RWPE1 (cell line): ENCODE measurements at regions not wholly inside any gene's neighbourhood (a gene's known extent, or its start where the extent isn't known, plus 50 kb on each side); places are given as distances from the start of the nearest gene placed in this dataset.

ENCODE experiments used
- CTCF ChIA-PET: fragments of 350-600 bp; sonication (Branson Sonifier 250); formaldehyde crosslinking; extraction: SDS; loops from one replicate; lab custom pipeline; 2021; lab: Yijun Ruan, JAX
- POLR2A ChIA-PET: fragments of 400-600 bp; formaldehyde crosslinking; extraction: SDS; loops from one replicate; lab custom pipeline; 2020; ENCODE audit warnings: antibody characterized with exemption; ENCODE audit not compliant: low non-redundant PET; lab: Yijun Ruan, JAX
- DNase-seq: peaks from one replicate; pipeline ENCODE4 v3.0.0; 2012; ENCODE audit warnings: low spot score
- H3K27ac ChIP-seq: fragments of 450-650 bp; 2 replicates; pipeline ENCODE4 v1.5.1; 2017
- TF ChIP-seq, protein P1 (sequence below): fragments of 450-650 bp; conservative IDR thresholded peaks from 2 replicates; pipeline ENCODE4 v1.5.1; 2017; ENCODE audit warnings: low read depth, mild to moderate bottlenecking

DNA sequence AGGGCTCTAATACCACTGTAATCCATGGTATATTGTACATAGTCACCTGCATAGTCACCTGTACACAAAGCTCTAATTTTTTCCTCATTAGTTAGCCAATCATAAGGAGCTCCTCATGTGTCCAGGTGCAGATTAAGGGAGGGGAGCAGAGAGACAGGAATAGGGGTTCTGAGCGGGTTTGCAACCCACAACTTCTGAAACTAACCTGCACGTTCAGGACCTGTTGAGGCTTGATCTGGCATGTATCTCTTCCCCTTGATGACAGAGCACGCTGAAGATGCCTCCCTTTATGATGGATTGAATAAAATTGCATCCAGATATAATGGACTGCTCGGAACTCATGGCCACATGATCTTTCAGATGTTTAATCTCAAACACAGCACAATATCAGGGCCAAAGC is 144.0 kb upstream of the PRNP start:
- H3K27ac ChIP-seq, result no peak overlapping the region
- DNase-seq, result no peak
- POLR2A ChIA-PET, result no interaction called here
- CTCF ChIA-PET, result interaction anchor here (1.3 kb wide), 1 partner anchor 10 kb away, joined by 4 read pairs; no protein-coding TSS in a partner anchor
- TF ChIP-seq, protein P1, sequence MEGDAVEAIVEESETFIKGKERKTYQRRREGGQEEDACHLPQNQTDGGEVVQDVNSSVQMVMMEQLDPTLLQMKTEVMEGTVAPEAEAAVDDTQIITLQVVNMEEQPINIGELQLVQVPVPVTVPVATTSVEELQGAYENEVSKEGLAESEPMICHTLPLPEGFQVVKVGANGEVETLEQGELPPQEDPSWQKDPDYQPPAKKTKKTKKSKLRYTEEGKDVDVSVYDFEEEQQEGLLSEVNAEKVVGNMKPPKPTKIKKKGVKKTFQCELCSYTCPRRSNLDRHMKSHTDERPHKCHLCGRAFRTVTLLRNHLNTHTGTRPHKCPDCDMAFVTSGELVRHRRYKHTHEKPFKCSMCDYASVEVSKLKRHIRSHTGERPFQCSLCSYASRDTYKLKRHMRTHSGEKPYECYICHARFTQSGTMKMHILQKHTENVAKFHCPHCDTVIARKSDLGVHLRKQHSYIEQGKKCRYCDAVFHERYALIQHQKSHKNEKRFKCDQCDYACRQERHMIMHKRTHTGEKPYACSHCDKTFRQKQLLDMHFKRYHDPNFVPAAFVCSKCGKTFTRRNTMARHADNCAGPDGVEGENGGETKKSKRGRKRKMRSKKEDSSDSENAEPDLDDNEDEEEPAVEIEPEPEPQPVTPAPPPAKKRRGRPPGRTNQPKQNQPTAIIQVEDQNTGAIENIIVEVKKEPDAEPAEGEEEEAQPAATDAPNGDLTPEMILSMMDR, result no peak

DNA sequence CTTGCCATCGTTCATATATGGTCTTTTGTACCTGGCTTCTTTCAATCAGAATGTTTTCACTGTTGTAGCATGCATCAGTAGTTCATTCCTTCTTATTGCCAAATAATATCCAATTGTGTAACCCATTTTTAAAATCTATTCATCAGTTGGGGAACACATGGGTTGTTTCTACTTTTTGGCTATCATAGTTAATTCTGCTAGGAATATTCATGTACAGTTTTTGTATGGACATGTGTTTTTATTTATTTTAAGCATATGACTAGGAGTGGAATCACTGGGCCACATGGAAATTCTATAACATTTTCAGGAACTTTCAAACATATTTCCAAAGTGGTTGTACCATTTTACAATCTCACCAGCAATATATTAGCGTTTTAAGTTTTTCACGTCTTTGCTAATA is 151.9 kb upstream of the PRNP start:
- POLR2A ChIA-PET, result no interaction called here
- DNase-seq, result no peak

DNA sequence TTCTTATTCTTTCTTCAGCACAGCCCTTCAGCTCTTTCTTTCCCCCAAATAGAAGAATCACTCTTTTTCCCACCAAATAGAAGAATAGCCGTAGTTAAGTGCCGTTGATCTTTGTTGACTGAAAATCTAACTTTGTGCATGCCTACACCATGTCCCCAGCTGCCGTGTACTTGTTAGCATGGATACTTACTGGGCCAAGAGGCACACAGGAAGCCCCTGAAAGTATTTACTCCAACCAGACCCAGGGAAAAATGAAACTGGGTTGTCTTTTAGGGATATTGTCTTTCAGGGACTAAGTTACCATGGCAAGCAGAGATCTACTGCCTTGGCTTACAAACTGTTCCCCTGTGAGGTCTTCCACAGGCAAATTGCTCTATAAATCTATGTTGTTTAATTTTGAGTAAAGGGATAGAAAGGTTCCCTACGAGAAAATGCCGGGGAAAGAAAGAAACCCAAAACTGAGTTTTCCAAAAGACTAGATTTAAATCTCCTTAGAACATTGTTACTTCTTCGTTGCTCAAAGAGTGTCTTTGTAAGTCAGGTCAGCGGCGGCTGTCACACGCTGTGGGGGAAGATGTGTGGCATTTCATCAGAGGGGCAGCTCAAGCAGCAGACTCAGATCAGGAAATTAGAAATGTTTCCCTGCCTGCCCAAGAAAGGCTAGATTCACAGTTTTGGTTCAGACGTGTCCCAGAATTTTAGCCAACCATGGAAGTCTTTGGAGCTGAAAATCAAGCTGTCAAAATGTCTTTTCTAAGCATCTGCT is 152.7 kb upstream of the PRNP start:
- no peak overlapping the region for H3K27ac ChIP-seq
- POLR2A ChIA-PET, result no interaction called here
- TF ChIP-seq, protein P1, result no peak
- no peak for DNase-seq
- CTCF ChIA-PET, result interaction anchor here (0.6 kb wide), 2 partner anchors 8 to 39 kb away, joined by 3 to 4 read pairs; no protein-coding TSS in a partner anchor

More for the DNA sequence above, 151.9 kb upstream of the PRNP start:
- TF ChIP-seq, protein P1, result no peak
- CTCF ChIA-PET, result interaction anchor here (0.6 to 0.7 kb wide), 2 partner anchors 9 to 38 kb away, joined by 3 to 4 read pairs; no protein-coding TSS in a partner anchor
- no peak overlapping the region for H3K27ac ChIP-seq

DNA sequence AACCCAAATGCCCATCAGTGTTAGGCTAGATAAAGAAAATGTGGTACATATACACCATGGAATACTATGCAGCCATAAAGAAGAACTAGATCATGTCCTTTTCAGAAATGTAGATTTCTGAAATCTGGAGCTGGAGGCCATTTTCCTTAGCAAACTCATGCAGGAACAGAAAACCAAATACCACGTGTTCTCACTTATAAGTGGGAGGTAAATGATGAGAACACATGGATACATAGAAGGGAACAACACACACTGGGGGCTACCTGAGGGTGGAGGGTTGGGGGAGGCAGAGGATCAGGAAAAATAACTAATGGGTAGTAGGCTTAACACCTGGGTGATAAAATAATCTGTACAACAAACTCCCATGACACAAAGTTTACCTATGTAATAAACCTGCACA is 153.5 kb upstream of the PRNP start:
- DNase-seq, result no peak
- TF ChIP-seq, protein P1, result no peak
- no peak overlapping the region for H3K27ac ChIP-seq
- POLR2A ChIA-PET, result no interaction called here
- CTCF ChIA-PET, result interaction anchor here (0.6 to 1.2 kb wide), 4 partner anchors 9 to 203 kb away, joined by 3 to 6 read pairs (median 4); no protein-coding TSS in a partner anchor

DNA sequence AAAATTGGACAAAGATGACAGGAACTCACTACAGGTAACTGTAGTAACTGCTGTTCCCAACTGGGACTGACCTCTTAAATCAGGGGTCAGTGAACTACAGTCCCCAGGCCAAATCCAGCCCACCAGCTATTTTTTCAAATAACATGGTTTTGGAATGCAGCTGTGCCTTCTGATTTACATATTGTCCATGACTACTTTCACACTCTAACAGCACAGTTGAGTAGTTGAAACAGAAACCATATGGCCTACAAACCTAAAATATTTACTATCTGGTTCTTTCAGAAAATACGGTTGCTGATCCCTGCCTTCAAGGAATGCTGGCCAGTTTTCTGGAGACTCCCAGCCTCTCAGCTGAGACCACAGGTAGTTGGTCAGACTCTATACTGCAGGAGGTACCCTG is 161.5 kb upstream of the PRNP start:
- H3K27ac ChIP-seq, result no peak overlapping the region
- ChIA-PET POLR2A (no interaction called here), CTCF (interaction anchor here (0.8 kb wide), 1 partner anchor 51 kb away, joined by 4 read pairs; no protein-coding TSS in a partner anchor)
- DNase-seq, result no peak
- TF ChIP-seq, protein P1, result no peak

DNA sequence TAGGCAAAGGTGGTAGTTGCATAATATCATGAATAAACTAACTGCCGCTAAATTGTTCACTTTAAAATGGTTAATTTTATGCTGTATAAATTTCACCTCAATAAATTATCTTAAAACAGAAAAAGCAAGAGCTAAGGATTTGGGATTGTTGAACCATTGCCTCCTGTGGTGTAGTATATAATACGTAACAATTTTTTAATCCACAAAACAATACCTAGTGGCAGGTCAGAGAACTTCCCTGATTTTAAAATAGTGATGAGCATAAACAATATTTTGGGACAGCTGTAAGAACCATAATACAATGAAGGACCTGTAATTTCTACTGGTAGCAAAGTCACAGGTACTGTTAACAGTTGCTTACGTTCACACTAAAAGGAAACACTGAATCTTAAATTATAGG is 161.9 kb upstream of the PRNP start:
- POLR2A ChIA-PET, result no interaction called here
- no peak for DNase-seq
- H3K27ac ChIP-seq, result no peak overlapping the region
- TF ChIP-seq, protein P1, result no peak
- CTCF ChIA-PET, result interaction anchor here (0.8 kb wide), 1 partner anchor 51 kb away, joined by 4 read pairs; no protein-coding TSS in a partner anchor
